ENCODE measurements at regions not wholly inside any gene's neighbourhood (a gene's known extent, or its start where the extent isn't known, plus 50 kb on each side); places are given as distances from the start of the nearest gene placed in this dataset.
"Not testable (repeated sequence)": the region's sequence is repeated elsewhere in the genome, so short reads cannot be mapped to it uniquely, and the experiment has no call there.

GRCh38 chr1:94769551-94769950 is 50.6 kb upstream of the SLC44A3 start:
- Histone ChIP-seq H3K9ac (ENCODE audit: low read length) (no peak overlapping the region), H3K4me1 (ENCODE audit: control insufficient read depth, insufficient read depth, low read length) (peaks cover 17% of the 10 kb centered on the region), H3K4me3 (ENCODE audit: low read length) (no peak overlapping the region), H3K36me3 (ENCODE audit: control insufficient read depth, insufficient read depth, low read length, severe bottlenecking) (no peaks in the 10 kb centered on the region), H3K27me3 (replicated peaks; ENCODE audit: control insufficient read depth, insufficient read depth, low read length) (no peaks in the 10 kb centered on the region), H3K9me3 (ENCODE audit: control insufficient read depth, low read length) (peaks cover 4% of the 10 kb centered on the region)
- DNase-seq (ENCODE audit: low read depth), result no peak

DNA sequence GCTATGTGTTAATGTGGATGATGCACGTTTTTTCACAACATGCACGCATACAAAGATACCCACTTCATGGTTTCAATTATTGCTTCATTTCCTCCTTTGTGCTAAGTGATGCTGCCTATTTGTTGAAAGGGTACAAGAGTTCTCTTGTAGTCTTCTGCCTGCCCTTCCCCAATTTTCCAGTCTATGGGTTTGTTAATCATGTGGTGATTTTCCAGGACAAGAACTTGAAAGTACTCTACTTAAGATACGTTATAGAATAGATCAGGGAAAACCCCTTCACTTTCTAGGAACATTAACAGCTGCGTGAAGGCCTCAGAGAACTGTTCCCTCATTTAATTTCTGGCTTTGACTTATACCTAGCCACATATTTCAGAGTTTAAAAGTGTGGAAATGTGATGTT is 52.1 kb upstream of the SLC44A3 start:
- Histone ChIP-seq H3K27me3 (replicated peaks; ENCODE audit: control insufficient read depth, insufficient read depth, low read length) (no peaks in the 10 kb centered on the region), H3K4me1 (ENCODE audit: control insufficient read depth, insufficient read depth, low read length) (peaks cover 4% of the 10 kb centered on the region), H3K36me3 (ENCODE audit: control insufficient read depth, insufficient read depth, low read length, severe bottlenecking) (no peaks in the 10 kb centered on the region), H3K4me3 (ENCODE audit: low read length) (no peak overlapping the region), H3K9ac (ENCODE audit: low read length) (no peak overlapping the region), H3K9me3 (ENCODE audit: control insufficient read depth, low read length) (peaks cover 4% of the 10 kb centered on the region)
- DNase-seq (ENCODE audit: low read depth), result no peak

GRCh38 chr1:94765958-94766357 is 54.2 kb upstream of the SLC44A3 start:
- Histone ChIP-seq H3K4me3 (ENCODE audit: low read length) (no peak overlapping the region), H3K9ac (ENCODE audit: low read length) (no peak overlapping the region)

DNA sequence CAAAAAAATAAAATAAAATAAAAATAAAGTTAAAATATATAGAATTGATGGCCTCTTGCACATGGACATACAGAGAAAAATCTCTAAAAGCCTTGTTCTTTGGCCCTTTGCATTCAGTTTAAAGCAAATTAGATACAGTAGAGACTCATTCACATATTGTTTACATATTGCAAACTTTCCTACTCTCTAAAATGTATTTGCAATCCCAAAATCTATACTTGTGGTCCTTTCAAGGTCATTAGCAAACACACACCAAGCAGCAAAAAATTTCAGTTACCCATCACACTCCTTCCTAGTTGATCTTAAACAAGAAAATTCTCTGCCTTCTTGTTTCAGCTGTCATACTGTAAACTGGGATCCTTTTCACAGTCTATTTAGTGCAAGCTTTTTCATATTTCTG is 61.0 kb upstream of the SLC44A3 start:
- Histone ChIP-seq H3K27me3 (replicated peaks; ENCODE audit: control insufficient read depth, insufficient read depth, low read length) (no peaks in the 10 kb centered on the region), H3K9me3 (ENCODE audit: control insufficient read depth, low read length) (no peaks in the 10 kb centered on the region), H3K36me3 (ENCODE audit: control insufficient read depth, insufficient read depth, low read length, severe bottlenecking) (no peaks in the 10 kb centered on the region), H3K4me3 (ENCODE audit: low read length) (no peak overlapping the region), H3K9ac (ENCODE audit: low read length) (no peak overlapping the region), H3K4me1 (ENCODE audit: control insufficient read depth, insufficient read depth, low read length) (peaks cover 31% of the 10 kb centered on the region)
- no peak for DNase-seq (ENCODE audit: low read depth)

More at GRCh38 chr1:94765958-94766357, 54.2 kb upstream of the SLC44A3 start:
- H3K27me3 ChIP-seq (replicated peaks; ENCODE audit: control insufficient read depth, insufficient read depth, low read length), result no peaks in the 10 kb centered on the region
- no peaks in the 10 kb centered on the region for H3K4me1 ChIP-seq (ENCODE audit: control insufficient read depth, insufficient read depth, low read length)
- DNase-seq (ENCODE audit: low read depth), result peak; percentile 20
- peaks cover 4% of the 10 kb centered on the region for H3K9me3 ChIP-seq (ENCODE audit: control insufficient read depth, low read length)
- no peaks in the 10 kb centered on the region for H3K36me3 ChIP-seq (ENCODE audit: control insufficient read depth, insufficient read depth, low read length, severe bottlenecking)

- H3K4me3 ChIP-seq (ENCODE audit: low read length), result peak overlapping the region; percentile 2
- H3K4me1 ChIP-seq (ENCODE audit: control insufficient read depth, insufficient read depth, low read length), result peaks cover 40% of the 10 kb centered on the region
- H3K9me3 ChIP-seq (ENCODE audit: control insufficient read depth, low read length), result no peaks in the 10 kb centered on the region
- no peaks in the 10 kb centered on the region for H3K36me3 ChIP-seq (ENCODE audit: control insufficient read depth, insufficient read depth, low read length, severe bottlenecking)
- no peak overlapping the region for H3K9ac ChIP-seq (ENCODE audit: low read length)
- no peak for DNase-seq (ENCODE audit: low read depth)
- no peaks in the 10 kb centered on the region for H3K27me3 ChIP-seq (replicated peaks; ENCODE audit: control insufficient read depth, insufficient read depth, low read length)
Measured at GRCh38 chr1:94757931-94758330, 62.2 kb upstream of the SLC44A3 start.

DNA sequence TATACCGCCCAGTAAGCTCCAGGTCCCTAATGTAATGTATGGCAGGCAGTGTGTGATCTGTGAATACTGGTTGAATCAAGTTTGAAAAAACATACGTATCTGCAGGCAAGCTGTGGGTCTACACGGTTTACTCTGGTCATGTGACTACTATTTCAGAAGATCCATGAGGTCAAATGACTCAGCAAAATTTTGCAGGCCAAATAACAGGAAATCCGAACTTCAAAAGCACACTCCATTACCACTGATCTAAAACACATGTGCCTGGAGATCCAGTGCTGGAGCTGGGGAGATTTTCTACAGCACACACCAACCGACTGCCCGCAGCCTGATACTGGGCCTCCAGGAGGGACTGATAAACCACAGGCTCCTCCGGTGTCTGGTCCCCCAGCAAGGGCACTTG is 64.5 kb upstream of the SLC44A3 start:
- peak; percentile 96 for DNase-seq (ENCODE audit: low read depth)
- peak overlapping the region; percentile 10 for H3K9ac ChIP-seq (ENCODE audit: low read length)
- H3K4me3 ChIP-seq (ENCODE audit: low read length), result no peak overlapping the region
- no peaks in the 10 kb centered on the region for H3K9me3 ChIP-seq (ENCODE audit: control insufficient read depth, low read length)
- peaks cover 40% of the 10 kb centered on the region for H3K4me1 ChIP-seq (ENCODE audit: control insufficient read depth, insufficient read depth, low read length)
- no peaks in the 10 kb centered on the region for H3K36me3 ChIP-seq (ENCODE audit: control insufficient read depth, insufficient read depth, low read length, severe bottlenecking)
- H3K27me3 ChIP-seq (replicated peaks; ENCODE audit: control insufficient read depth, insufficient read depth, low read length), result no peaks in the 10 kb centered on the region

DNA sequence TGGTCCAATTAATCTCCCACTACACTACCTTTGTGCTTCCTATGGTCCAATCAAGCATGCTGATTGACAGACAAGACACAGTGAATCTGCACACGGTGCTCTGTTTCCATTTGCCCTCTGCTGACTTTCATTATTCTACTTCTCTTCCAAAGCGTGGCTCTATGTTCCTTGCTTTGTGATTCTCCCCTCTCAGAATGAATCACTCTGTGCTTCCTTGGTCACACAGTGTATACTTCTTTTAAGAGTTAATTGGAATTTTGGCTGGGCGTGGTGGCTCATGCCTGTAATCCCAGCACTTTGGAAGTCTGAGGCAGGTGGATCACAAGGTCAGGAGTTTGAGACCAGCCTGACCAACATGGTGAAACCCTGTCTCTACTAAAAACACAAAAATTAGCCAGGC is 65.1 kb upstream of the SLC44A3 start:
- H3K36me3 ChIP-seq (ENCODE audit: control insufficient read depth, insufficient read depth, low read length, severe bottlenecking); DNase-seq (ENCODE audit: low read depth); H3K9me3 ChIP-seq (ENCODE audit: control insufficient read depth, low read length); H3K4me3 ChIP-seq (ENCODE audit: low read length); H3K9ac ChIP-seq (ENCODE audit: low read length); H3K27me3 ChIP-seq (replicated peaks; ENCODE audit: control insufficient read depth, insufficient read depth, low read length): not testable (repeated sequence)
- peaks cover 40% of the 10 kb centered on the region for H3K4me1 ChIP-seq (ENCODE audit: control insufficient read depth, insufficient read depth, low read length)

DNA sequence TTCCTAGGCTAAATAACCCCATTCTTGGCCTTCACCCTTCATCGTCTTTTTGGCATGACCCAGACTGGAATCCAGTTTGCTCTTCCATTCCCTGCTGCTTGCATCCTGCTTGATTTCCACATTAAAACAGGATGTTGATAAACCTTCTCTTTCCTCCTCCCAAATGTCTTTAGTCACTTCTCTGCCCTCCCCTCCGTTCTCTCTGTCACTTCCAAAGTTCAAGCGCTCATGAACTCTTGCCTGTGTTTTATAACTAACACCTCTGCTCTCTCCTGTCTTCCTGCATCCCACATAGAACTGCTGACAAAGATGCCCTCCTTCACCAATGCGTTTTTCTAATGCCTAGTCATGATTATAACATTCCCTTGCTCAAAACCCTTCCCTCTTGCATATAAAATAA is 65.6 kb upstream of the SLC44A3 start:
- Histone ChIP-seq H3K4me3 (ENCODE audit: low read length) (no peak overlapping the region), H3K36me3 (ENCODE audit: control insufficient read depth, insufficient read depth, low read length, severe bottlenecking) (no peaks in the 10 kb centered on the region), H3K9ac (ENCODE audit: low read length) (no peak overlapping the region), H3K27me3 (replicated peaks; ENCODE audit: control insufficient read depth, insufficient read depth, low read length) (no peaks in the 10 kb centered on the region), H3K4me1 (ENCODE audit: control insufficient read depth, insufficient read depth, low read length) (peaks cover 40% of the 10 kb centered on the region), H3K9me3 (ENCODE audit: control insufficient read depth, low read length) (peaks cover 2% of the 10 kb centered on the region)
- no peak for DNase-seq (ENCODE audit: low read depth)

GRCh38 chr1:94754095-94754494 is 66.1 kb upstream of the SLC44A3 start:
- H3K27me3 ChIP-seq (replicated peaks; ENCODE audit: control insufficient read depth, insufficient read depth, low read length), result no peaks in the 10 kb centered on the region
- DNase-seq (ENCODE audit: low read depth), result no peak

GRCh38 chr1:94753171-94753972 is 66.8 kb upstream of the SLC44A3 start:
- peaks cover 40% of the 10 kb centered on the region for H3K4me1 ChIP-seq (ENCODE audit: control insufficient read depth, insufficient read depth, low read length)
- H3K36me3 ChIP-seq (ENCODE audit: control insufficient read depth, insufficient read depth, low read length, severe bottlenecking), result no peaks in the 10 kb centered on the region
- no peak overlapping the region for H3K4me3 ChIP-seq (ENCODE audit: low read length)
- H3K9me3 ChIP-seq (ENCODE audit: control insufficient read depth, low read length), result peaks cover 12% of the 10 kb centered on the region
- no peak for DNase-seq (ENCODE audit: low read depth)
- H3K9ac ChIP-seq (ENCODE audit: low read length), result no peak overlapping the region
- no peaks in the 10 kb centered on the region for H3K27me3 ChIP-seq (replicated peaks; ENCODE audit: control insufficient read depth, insufficient read depth, low read length)

More at GRCh38 chr1:94754095-94754494, 66.1 kb upstream of the SLC44A3 start:
- Histone ChIP-seq H3K36me3 (ENCODE audit: control insufficient read depth, insufficient read depth, low read length, severe bottlenecking) (no peaks in the 10 kb centered on the region), H3K9me3 (ENCODE audit: control insufficient read depth, low read length) (peaks cover 6% of the 10 kb centered on the region), H3K4me1 (ENCODE audit: control insufficient read depth, insufficient read depth, low read length) (peaks cover 40% of the 10 kb centered on the region), H3K9ac (ENCODE audit: low read length) (no peak overlapping the region), H3K4me3 (ENCODE audit: low read length) (no peak overlapping the region)

DNA sequence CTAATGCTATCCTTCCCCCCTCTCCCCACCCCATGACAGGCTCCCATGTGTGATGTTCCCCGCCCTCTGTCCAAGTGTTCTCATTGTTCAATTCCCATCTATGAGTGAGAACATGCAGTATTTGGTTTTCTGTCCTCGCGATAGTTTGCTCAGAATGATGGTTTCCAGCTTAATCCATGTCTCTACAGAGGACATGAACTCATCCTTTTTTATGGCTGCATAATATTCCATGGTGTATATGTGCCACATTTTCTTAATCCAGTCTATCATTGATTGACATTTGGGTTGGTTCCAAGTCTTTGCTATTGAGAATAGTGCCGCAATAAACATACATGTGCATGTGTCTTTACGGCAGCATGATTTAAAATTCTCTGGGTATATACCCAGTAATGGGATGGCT is 68.7 kb upstream of the SLC44A3 start:
- H3K27me3 ChIP-seq (replicated peaks; ENCODE audit: control insufficient read depth, insufficient read depth, low read length); DNase-seq (ENCODE audit: low read depth); H3K9ac ChIP-seq (ENCODE audit: low read length); H3K4me3 ChIP-seq (ENCODE audit: low read length); H3K36me3 ChIP-seq (ENCODE audit: control insufficient read depth, insufficient read depth, low read length, severe bottlenecking): not testable (repeated sequence)
- Histone ChIP-seq H3K9me3 (ENCODE audit: control insufficient read depth, low read length) (peaks cover 12% of the 10 kb centered on the region), H3K4me1 (ENCODE audit: control insufficient read depth, insufficient read depth, low read length) (peaks cover 43% of the 10 kb centered on the region)

Measured in adipocyte (in vitro differentiated cells).